Ascending aorta (tissue), 2 donors: ENCODE measurements at regions not wholly inside any gene's neighbourhood (a gene's known extent, or its start where the extent isn't known, plus 50 kb on each side); places are given as distances from the start of the nearest gene placed in this dataset.

Source experiments
- DNase-seq, 2 donors: peaks; one replicate each; pipeline ENCODE4 v3.0.0-alpha.2; 2019; ENCODE audit warnings: low spot score in 2 of 2
- H3K27ac ChIP-seq, 2 donors: fragments of 200-600 bp; sonication (generic); one replicate each; pipeline ENCODE4 v1.5.1; 2016 to 2017; ENCODE audit warnings: mild to moderate bottlenecking in 1 of 2
- H3K27me3 ChIP-seq: fragments of 200-600 bp; sonication (generic); one replicate; pipeline ENCODE4 v1.5.1; 2017
- H3K36me3 ChIP-seq, 2 donors: fragments of 200-600 bp; sonication (generic); one replicate each; pipeline ENCODE4 v1.5.1; 2016
- H3K4me1 ChIP-seq, 2 donors: fragments of 200-600 bp; sonication (generic); one replicate each; pipeline ENCODE4 v1.5.1; 2016 to 2017; ENCODE audit warnings: mild to moderate bottlenecking in 1 of 2
- H3K4me3 ChIP-seq, 2 donors: fragments of 200-600 bp; sonication (generic); one replicate each; pipeline ENCODE4 v1.5.1; 2016 to 2017; ENCODE audit warnings: mild to moderate bottlenecking in 1 of 2
- H3K9me3 ChIP-seq, 2 donors: fragments of 200-600 bp; sonication (generic); one replicate each; pipeline ENCODE4 v1.5.1; 2016
- CTCF ChIP-seq, 3 experiments: fragments of 200-600 bp in 2 of 3; fragments of 450-650 bp in 1 of 3; sonication (generic) in 2 of 3; IDR thresholded peaks; one replicate each; pipeline ENCODE4 v1.5.1; 2016 to 2019; ENCODE audit warnings: antibody characterized with exemption in 3 of 3, mild to moderate bottlenecking in 1 of 3, moderate library complexity in 1 of 3
- intact Hi-C: fragments of 100-400 bp; cut with DNase I; formaldehyde crosslinking; loops from one replicate; pipeline ENCODE4 v1.15.1; 2023

- no peaks in the 10 kb centered on the region for H3K36me3 ChIP-seq
- DNase-seq = no peak
Observed at GRCh38 chr5:72041654-72042053, 65.6 kb upstream of the MAP1B start.

GRCh38 chr5:72042097-72042496 lies 65.2 kb upstream of the MAP1B start:
- no peak for TF ChIP-seq CTCF (IDR thresholded peaks at IDR 0.05)
- no peak for DNase-seq
- intact Hi-C loops = no loop called here
- H3K9me3 ChIP-seq = no peaks in the 10 kb centered on the region
- H3K4me1 ChIP-seq = no peaks in the 10 kb centered on the region
- no peaks in the 10 kb centered on the region for H3K27me3 ChIP-seq
- no peaks in the 10 kb centered on the region for H3K36me3 ChIP-seq
- H3K27ac ChIP-seq = no peak overlapping the region
- no peak overlapping the region for H3K4me3 ChIP-seq

More at GRCh38 chr5:72041654-72042053, 65.6 kb upstream of the MAP1B start:
- intact Hi-C loops = no loop called here
- Histone ChIP-seq H3K27ac (no peak overlapping the region), H3K4me1 (peaks cover 0 to 4% of the 10 kb centered on the region in 2 donors), H3K9me3 (no peaks in the 10 kb centered on the region), H3K27me3 (no peaks in the 10 kb centered on the region), H3K4me3 (no peak overlapping the region)
- TF ChIP-seq CTCF (IDR thresholded peaks at IDR 0.05) = no peak

GRCh38 chr5:72045692-72046091 lies 61.6 kb upstream of the MAP1B start:
- Histone ChIP-seq H3K9me3 (no peaks in the 10 kb centered on the region), H3K4me1 (no peaks in the 10 kb centered on the region), H3K27me3 (no peaks in the 10 kb centered on the region), H3K36me3 (no peaks in the 10 kb centered on the region), H3K27ac (no peak overlapping the region), H3K4me3 (no peak overlapping the region)
- DNase-seq = no peak
- TF ChIP-seq CTCF (IDR thresholded peaks at IDR 0.05) = no peak
- intact Hi-C loops = no loop called here

- Histone ChIP-seq H3K4me1 (no peaks in the 10 kb centered on the region), H3K27ac (no peak overlapping the region), H3K9me3 (no peaks in the 10 kb centered on the region), H3K4me3 (no peak overlapping the region), H3K27me3 (no peaks in the 10 kb centered on the region), H3K36me3 (no peaks in the 10 kb centered on the region)
- no peak for DNase-seq
- TF ChIP-seq CTCF (IDR thresholded peaks at IDR 0.05) = no peak
- intact Hi-C loops = no loop called here
Observed at GRCh38 chr5:72046106-72046505, 61.2 kb upstream of the MAP1B start.

GRCh38 chr5:72055636-72056035 lies 51.6 kb upstream of the MAP1B start:
- H3K9me3 ChIP-seq = no peaks in the 10 kb centered on the region
- no peak overlapping the region for H3K27ac ChIP-seq
- intact Hi-C loops = no loop called here
- no peak overlapping the region for H3K4me3 ChIP-seq
- no peak for TF ChIP-seq CTCF (IDR thresholded peaks at IDR 0.05)
- H3K4me1 ChIP-seq = no peaks in the 10 kb centered on the region
- H3K27me3 ChIP-seq = no peaks in the 10 kb centered on the region
- DNase-seq = no peak
- no peaks in the 10 kb centered on the region for H3K36me3 ChIP-seq
